Forelimb muscle (tissue), 1 donor: ENCODE measurements at regions not wholly inside any gene's neighbourhood (a gene's known extent, or its start where the extent isn't known, plus 50 kb on each side); places are given as distances from the start of the nearest gene placed in this dataset.
"Not testable (repeated sequence)": the region's sequence is repeated elsewhere in the genome, so short reads cannot be mapped to it uniquely, and the experiment has no call there.

Source experiments
- DNase-seq: peaks from one replicate; pipeline ENCODE4 v3.0.0-alpha.2; 2013; ENCODE audit warnings: low read depth

DNA sequence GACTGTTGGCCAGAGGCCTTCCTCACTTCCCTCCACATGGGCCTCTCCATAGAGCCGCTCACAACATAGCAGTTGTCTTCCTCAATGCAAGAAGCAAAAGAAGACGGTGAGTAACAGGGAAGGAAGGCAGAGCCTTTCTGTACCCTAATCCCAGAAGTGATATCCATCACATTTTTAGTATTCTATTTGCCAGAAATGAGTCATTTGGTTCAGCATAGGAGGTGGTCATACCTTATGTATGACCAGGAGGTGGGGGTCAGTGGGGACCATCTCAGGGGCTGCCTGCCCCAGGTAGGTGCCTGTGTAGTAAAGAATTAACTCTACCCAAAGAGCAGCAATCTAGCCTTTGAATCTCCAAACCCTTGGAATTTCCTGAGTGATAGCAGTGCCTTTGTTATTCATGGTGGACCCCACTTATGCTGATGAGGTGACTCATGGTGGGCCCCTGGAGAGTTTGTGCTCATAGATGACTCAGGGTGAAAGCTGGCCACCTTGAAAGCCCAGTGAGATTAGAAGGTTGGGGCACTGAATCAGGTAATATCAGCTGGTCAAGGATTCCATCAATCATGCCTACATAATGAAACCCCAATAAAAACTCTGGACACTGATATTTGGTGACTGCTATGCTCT lies 323.9 kb upstream of the IGF1R start:
- no peak for DNase-seq

DNA sequence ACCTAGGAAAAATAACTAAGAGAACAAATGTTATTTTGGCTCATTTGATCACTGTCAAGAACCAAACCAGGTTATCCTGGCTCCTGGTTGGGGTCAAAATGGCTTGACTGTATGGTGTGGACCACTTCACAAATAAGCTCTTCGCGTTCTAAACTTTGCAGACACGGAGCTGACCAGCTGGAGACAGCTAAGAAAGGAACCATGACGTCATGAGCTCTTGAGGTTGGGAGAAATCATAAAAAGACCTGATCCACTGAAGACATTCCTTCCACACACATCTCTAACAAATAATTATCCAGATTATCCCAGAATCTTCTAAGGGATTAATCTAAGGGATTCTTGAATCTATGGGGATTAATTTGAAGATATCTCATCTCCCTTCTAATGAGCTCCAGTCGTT lies 321.5 kb upstream of the IGF1R start:
- no peak for DNase-seq

DNA sequence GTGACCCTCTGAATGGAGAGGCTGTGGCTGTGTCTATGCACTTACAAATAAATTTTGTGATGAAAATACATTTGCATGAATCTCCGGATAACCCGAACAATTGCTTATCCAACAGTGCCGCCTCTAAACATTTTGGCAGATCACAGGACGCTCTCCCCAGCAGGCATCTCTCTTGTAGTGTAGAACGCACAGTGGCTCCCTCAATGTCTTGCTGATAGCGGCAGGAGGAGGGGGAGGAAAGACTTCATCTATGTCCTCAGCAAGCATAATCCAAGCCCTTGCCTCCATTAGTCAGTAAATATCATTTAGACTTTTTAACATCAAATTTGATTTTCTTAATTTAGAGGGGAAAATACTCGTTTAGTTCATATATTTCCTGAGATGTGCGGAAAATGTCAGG lies 318.1 kb upstream of the IGF1R start:
- no peak for DNase-seq

DNA sequence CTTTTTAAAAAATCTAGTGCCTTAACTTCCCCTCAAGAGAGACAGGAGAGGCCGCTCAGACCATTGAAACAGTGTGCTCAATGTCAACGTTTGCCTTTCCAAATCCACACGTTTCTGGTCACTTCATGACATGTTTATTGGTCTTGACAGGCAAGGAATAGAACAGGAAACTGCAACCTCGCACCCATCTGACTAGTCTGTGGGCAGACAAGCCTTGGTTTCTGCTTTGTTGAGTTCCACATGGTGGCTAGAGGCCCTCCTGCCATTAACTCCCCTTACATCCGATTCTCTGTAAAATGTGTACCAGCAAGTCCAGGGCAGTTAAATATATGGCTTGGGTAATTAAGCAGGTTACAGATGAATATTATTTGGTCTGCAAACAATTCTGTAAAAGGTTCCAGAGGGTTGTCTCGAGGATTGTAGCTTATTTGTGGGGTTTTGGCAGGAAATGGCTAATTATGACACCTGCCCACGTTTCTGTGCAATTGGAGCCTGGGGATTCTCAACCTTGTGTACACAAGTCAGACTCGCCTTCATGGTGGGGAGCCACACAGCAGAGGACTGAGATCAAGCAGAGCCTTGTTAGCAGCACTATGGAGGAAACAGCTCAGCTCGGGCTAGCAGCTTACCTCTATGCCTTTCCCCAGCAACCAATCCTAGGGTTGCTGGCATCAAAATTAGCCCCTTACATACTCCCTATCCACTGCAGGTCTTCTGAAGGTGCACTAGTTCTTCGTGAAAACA lies 317.5 kb upstream of the IGF1R start:
- DNase-seq, result no peak

DNA sequence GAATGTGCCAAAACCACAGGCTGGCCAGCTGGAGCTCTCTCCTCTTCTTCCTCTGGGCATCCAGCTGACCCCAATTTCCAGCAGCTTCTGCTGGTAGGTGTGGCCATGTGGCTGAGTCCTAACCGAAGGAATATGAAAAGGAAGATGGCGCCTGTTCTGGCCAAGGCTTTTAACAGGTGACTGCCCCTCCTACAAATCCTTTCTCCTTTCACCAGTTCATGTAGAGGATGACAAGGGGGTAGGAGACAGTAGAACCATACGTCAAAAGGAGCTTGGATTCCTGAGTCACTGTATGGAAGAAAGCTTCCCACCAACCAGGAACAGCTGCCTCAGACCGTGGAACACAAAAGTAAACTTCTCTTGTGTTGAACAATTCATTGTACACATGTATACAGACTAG lies 316.7 kb upstream of the IGF1R start:
- DNase-seq, result no peak

DNA sequence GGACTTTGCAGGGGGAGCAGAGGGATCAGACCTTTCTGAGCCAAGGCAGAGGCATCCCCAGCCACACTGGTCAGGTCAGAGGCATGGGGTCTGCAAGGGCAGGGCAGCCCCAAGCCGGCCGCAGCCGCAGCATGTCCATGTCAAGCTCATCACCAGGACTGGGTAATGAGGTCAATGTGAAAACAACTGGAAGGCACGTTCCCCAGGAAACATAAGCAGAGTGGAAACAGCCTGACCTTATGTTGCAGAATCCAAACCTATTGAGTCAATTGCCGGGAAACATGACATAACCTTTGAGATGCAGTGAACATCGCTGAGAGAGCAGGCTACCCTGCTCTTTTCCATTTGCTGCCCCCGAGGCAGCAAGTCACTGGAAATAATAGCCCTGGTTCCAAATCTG lies 315.1 kb upstream of the IGF1R start:
- no peak for DNase-seq

DNA sequence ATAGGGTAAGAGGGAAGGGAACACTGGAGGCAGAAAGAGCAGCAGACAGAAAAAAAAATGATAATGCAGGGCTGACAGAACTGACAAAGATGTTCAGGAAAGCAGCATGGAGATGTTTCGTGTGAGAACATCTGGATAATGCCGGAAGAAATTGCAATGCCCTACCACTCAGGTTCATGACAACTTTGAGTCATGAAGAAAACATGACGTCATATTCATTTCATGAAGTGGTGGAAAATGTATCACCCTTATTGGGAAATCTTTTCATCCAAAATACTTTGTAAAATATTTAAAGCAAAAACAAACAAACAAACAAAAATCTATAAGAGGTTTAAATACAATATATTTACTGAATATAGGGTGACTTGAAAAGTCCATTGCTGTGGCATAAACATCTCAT lies 305.4 kb upstream of the IGF1R start:
- no peak for DNase-seq

DNA sequence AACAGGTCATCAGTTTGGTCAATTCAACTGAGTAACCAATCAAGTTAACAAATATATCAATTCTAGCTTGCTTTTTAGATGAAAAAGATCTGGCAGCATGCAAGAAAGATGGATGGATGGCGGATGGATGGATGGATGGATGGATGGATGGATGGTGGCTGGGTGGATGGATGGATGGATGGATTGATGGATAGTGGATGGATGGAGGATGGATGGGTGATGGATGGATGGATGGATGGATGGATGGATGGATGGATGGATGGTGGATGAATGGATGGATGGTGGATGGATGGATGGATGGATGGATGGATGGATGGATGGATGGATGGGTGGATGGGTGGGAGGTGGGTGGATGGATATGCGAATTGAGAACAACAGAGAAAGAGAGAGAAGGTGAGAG lies 303.7 kb upstream of the IGF1R start:
- DNase-seq, result no peak

DNA sequence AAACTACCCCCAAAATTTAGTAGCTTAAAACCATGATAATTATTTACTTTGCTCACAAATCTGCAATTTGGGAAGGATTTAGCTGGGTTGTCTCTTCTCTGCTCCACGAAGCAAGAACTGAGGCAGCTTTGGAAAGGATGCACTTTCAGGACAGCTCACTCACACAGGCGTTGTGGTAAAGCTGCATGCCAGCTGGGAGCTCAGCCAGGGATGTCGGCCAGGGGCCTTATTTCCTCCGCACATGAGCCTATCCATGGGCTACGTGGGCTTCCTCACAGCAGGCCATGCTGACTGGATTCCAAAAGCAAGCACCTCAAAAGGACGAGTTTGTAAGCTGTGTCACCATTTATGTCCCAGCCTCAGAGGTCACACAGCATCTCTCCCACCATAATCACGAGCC lies 301.3 kb upstream of the IGF1R start:
- DNase-seq, result no peak

DNA sequence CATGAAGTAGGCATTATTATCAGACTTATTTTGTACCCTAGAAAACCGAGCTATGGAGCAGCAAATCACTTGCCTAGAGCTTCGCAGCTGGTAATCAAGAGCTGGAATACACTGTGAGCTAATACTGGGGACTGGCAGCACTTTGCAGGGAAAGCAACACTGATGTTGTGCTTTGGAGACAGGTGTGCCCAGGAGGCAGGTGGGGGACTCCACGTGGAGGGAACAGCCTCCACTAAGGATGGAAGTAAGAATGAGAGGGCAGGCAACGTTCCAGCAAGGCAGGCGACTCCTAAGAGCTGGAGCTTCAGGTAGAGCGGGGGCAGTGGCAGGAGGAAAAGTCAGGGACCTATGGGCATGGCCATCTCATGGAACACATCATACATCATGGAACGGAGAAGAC lies 300.5 kb upstream of the IGF1R start:
- DNase-seq, result no peak

DNA sequence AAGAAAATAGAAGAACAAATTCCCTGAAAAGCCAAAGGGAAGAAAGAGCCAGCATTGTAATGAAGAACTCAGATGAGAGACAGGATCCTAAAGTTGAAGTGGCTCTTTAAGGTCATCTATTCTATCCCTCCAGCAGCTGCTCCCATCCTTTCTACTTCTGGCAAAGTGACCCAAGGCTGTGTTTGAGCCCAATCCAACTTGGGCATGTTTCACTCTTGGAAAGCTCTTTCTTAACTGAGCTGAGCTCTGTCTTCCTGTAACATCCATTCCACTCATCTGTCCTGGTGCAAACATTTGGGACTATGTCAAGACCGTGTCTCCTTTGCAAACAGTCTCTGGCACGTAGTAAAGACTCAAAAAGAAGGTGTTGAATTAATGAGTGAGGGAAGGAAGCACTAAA lies 298.1 kb upstream of the IGF1R start:
- no peak for DNase-seq

DNA sequence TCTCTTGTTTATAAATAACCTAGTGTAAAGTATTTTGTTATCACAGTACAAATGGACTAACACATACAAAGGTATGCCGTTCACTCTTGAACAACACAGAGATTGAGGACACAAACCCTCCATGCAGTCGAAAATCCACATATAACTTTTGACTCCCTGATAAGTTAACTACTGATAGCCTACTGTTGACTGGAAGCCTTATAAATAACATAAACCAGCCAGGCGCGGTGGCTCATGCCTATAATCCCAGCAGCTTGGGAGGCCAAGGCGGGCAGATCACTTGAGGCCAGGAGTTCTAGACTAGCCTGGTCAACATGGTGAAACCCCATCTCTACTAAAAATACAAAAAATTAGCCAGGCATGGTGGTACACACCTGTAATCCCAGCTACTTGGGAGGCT lies 290.1 kb upstream of the IGF1R start:
- DNase-seq, result not testable (repeated sequence)

DNA sequence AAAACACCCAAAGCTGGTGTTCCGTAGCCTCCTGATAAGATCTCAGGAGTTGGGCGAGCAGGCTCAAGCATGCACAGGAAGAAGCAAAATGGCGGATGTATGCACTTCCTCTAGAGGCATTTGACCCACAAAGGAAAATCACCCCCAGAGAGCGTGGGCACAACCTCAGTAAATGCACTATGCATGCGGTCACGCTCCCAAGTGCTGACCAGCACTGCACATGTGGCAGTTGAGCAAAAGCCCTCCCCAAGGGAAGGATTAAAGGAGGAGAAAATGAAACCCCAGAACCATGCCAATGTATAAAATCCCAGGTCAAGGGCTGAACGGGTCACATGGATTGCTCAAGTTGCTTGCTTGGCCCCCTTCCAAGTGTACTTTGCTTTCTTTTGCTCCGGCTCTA lies 289.4 kb upstream of the IGF1R start:
- DNase-seq, result no peak

DNA sequence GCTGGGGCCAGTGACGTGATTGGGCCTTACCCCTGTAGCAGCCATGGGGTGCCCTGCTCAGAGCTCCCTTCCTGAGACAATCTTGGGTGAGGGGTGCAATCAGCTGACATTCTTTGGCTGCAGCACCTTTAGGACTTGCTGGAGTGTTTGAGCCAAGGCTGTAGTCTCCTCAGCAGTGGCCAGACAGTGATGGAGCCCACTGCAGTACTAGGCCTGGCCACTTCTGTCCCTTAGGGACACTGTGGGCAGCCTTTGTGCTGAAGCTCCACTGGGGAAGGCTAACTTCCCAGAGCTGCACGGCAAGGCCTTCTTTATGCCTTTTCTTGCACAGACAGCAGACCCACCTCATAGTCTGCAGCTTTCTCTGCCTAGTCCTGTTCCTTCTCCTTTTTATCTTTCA lies 284.9 kb upstream of the IGF1R start:
- no peak for DNase-seq

DNA sequence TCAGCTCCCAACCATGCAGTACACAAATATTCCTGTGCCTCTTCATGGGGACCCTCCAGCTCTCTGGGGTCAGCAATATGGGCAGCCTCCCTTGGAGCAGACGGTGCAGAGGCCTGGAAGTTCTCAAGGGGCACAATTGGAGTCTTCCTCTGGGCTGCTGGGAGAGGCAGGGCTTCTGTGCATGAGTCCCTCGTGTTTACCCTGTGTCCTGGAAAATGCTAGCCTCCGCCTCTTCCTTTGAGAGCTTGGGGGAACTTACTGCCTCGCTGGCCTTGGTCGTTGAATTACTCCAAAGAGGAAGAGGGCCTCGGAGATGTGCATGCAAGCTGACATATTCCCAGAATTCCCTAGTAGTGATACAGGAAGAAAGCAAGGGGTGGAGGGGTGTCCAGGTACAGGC lies 284.4 kb upstream of the IGF1R start:
- no peak for DNase-seq

DNA sequence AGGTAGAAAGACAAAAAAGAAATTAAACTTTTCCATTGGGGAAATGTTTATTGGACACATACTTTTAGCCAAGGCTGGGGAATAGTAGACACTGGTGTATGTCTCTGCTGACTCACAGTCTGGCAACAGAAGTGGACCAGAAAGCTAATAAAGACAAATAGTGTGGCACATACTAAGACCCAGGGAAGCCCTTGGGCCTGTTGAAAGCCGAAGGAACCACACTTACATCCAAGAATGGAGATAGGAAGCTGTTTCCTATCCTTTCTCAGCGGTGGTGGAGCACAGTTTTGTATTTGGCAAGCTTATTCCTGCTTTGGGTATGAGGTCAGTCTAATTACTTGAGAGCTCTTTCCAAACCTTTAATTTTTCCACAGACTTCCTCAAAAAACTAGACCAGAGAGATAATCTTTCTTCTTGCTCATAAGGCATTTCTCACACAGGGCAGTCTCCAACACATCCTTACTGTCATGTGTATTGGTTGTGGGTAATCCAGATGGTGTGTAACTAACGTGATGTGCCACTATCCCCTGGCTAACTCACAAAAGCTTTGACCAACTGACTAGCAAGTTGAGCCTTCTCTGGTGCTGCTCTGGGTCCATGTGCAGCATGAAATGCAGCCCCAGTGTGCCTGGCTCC lies 279.1 kb upstream of the IGF1R start:
- DNase-seq, result no peak

DNA sequence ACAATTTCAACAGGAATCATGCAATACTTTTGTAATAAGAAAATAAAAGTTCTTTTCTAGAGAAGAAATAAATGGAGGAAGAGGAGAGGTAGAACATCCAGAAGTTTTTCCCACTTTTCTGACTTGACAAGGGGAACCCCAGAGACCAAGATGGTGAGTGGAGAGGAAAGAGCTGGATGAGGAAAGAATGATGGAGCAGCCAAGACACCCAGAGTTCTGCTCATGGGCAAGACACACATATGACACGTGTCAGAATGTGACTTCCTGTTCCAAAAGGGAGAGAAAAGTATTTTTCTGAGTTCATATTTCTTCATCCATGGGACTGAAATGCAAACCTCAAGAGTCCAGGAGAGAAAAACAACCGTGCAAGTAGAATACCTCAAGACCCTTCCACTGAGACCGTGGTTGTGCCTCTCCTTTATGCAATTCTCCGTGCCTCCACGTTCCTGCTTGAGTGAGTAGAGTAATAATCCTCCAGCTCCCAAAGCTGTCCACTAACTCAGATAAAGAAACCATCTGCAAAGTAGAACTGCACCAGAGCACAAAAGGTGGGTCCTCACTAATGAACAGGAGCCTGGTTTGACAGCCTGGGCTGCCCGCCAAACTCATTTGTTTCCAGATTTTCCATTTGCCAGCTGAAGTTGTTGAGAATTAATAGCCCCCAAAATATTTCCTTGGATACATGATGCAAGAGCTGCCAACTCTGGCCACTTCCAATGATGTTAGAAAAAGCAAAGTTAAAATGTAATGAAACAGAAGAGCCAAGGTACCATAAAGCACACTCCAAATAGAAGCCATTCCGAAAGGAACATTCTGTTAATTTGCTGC lies 272.6 kb upstream of the IGF1R start:
- no peak for DNase-seq

DNA sequence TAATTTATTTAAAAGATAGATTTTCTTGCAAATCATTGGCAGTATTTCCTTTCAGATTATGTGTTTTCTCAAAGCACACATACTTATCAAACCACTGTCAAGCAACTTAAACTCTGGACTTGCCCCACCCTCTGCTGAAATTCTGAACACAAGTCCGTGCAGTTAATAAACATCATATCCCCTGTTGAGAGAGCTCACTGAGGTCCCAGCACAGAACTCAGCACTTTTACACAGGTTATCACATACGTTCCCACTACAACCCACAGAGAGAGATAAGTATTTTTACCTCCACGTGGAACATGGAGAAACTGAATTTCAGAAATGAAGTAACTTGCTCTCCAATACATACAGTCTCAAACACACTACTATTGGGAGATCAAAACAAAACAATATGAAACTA lies 267.6 kb upstream of the IGF1R start:
- DNase-seq, result no peak

DNA sequence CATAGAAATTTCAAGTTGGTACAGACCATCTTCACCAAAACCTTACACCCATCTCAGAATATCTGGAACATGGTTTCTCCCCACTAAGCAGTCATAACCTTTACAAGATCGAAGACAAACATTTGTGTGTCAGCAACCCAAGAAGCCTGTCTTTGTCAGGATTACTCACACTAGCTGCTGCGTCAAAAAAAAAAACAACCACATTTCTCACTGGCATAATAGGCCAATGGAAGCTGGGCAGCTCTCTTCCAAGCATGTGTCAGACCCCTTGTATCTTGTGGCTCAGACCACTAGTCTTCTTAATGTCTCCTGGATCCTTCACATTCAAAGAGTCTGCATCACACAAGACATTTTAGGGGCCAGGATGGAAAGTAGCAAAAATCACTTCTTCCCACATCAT lies 266.9 kb upstream of the IGF1R start:
- DNase-seq, result no peak

DNA sequence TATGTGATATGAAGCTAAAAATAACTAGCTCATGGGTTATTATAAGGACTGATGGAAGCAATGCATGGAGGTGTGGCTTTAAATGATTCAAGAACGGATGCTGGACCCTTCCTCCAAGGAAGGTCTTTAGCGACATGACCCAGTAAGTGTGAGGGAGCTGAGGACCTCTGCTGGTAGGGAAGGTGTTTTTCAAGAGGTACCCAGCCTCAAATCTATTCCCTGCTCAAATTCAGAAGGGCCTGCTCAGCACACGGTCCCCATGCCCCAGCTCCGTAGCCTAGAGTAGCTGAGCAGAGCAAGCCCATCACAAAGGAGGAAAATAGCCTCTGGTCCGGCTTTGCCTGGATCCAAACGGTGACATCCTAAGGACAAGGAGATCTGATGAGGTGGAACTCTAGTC lies 266.2 kb upstream of the IGF1R start:
- DNase-seq, result no peak

DNA sequence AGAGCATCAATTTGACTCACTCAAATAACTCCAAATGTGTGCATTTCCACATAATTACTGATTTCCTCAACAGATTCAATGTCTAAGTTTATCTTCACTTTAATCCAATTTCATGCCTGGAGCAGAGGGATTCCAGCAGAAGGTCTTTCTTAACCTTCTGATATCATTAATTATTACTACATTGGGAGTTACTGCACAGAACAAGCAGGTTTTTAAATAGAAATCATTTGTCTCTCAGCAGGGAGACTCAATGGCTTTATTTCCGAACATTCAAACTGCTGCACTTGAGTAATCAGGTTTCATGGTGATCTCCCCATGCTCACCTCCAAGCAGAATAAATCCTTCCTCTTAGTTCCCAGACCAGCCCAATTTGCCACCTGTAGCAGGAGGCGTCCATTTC lies 264.8 kb upstream of the IGF1R start:
- DNase-seq, result no peak

DNA sequence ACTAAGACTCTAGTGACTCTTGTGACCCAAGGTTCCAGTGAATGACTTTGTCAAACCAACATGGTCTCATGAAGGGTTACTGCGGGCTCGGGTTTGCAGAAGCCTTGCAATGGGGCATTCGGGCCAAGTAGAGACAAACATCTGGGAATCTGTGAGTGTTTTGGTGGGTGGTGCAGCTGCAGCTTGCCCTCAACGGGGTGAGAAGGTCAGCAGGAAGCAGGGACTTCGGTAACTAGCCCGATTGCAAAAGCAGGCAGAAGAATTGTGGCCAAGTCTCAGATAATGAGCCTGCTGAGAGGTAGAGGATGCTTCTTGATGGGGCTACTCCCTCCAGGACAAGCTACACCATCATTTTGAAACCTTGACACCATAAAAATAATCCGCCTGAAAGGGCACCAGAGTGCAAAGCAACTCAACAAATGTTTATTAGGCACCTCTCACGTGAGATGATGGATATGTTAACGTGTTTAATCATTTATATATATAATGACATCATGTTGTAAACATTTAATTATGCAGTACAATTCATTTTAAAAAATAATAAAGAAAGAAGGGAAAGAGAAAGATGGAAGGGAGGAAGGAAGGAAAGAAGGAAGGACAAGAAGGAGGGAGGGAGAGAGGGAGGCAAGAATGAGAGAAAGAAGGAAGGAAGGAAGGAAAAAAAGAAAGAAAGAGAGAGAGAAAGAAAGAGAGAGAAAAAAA lies 263.9 kb upstream of the IGF1R start:
- DNase-seq, result no peak
